GM21528 (cell line): ENCODE measurements at regions not wholly inside any gene's neighbourhood (a gene's known extent, or its start where the extent isn't known, plus 50 kb on each side); places are given as distances from the start of the nearest gene placed in this dataset.

ENCODE experiments used
- ATAC-seq: cut with Tn5 transposase; IDR thresholded peaks from one replicate; pipeline ENCODE4 v1.9.1; 2021; ENCODE audit warnings: mild to moderate bottlenecking, moderate library complexity; ENCODE audit not compliant: unreplicated experiment, low FRiP score

DNA sequence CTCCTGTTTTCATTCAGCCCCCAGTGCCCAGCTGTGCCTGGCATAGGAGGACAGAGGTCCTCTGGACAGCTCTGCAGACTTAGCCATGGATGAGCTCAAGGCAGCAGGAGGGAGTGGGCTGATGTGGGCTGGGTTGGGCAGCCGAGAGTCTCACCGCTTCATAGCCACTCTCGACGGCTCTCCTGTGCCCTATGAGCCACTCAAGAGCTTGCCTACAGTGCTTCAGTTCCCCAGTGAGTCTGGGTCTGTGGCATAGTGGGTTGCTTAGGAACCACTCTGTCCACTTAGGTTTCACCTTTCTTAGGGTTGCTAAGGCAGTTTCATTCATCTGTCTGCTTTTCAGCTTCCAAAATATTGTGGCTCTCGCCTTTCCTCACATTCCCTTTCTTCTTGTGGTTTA is 296.8 kb downstream of the ICE1 start:
- no peak for ATAC-seq

GRCh38 chr5:5716665-5717064 is 294.2 kb downstream of the ICE1 start:
- ATAC-seq: no peak

DNA sequence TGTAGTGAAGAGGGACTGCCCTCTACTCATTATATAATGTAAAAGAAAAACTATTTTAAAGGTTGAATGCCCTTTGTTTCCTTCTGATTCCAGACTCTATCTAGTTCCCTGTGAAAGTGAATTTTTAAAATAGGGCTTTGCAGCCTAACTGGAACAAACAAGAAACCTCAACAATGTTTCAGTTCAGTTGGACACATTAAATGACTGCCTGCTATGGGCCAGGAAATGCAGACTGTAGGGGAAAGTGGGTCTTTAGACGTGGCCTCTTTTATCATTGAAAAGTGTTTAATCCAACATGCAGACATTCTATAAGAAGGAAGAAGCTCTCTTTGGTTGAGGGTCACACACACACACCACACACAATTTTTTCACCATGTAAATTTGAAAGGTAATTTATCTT is 289.1 kb downstream of the ICE1 start:
- no peak for ATAC-seq

GRCh38 chr5:5711112-5711511 is 288.6 kb downstream of the ICE1 start:
- ATAC-seq: no peak

DNA sequence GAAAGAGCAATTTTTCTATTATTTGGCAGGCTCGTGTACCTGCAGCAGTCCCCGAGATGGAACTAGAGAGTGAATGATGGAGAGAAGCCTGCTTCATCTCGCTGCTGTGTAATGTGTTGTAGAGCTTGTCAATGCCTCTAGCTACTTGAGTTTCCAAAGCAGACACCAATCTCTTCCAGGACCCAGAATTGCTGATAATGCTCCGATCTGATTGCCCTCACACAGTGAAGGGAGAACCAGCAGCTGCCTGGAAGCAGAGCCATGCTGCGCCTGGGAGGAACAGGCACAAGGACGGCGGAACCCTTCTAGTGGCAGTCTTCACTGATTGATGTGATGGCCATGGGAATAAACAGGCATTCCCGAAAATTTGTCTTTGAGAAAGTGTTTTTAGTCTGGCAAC is 288.0 kb downstream of the ICE1 start:
- ATAC-seq: no peak

DNA sequence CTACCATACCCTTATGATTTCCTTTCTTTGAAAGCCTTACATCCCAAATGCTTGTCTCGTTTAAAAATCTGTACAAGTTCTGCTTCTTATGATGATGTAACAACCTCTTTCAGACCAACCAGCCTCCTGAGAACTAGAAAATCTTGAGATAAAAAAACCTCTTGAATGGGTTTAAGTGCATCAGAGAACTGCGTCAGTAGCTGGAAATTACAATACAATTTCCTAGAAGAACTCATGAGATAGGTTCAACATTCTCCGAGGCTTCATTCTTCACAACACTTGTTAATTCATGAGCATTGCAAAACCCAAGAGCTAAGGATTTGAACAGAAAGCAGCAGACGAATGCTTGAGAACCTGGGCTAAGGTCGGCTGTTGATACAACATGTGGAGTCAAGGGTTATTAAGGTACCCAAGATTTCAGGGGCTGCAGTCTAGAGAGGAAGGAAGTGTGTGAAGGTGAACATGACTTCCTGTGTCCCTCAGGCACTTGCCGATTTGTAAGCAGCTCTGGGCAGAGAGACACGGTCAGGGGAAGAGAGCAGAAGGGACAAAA is 286.0 kb downstream of the ICE1 start:
- no peak for ATAC-seq

DNA sequence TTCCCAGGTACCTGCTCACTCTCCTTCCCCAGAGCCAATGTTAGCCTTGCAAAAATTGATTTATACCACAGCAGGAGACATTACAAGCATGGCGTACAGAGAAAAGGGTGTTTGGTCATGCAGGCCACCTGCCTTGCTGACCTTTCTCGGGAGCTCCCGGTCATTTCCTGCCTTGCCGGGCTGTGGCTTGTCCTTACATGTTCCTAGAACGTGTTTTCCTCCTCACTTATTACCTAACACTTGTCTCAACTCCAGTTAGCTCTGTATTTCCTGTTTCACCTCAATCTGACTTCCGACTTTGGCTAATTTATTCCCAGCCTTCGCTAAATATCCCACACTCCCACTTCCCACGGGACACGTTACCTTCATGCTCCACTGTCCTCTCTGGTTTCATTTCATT is 282.5 kb downstream of the ICE1 start:
- no peak for ATAC-seq

- no peak for ATAC-seq
Measured at GRCh38 chr5:5704352-5704751, 281.9 kb downstream of the ICE1 start.

GRCh38 chr5:5702934-5703333 is 280.5 kb downstream of the ICE1 start:
- no peak for ATAC-seq

DNA sequence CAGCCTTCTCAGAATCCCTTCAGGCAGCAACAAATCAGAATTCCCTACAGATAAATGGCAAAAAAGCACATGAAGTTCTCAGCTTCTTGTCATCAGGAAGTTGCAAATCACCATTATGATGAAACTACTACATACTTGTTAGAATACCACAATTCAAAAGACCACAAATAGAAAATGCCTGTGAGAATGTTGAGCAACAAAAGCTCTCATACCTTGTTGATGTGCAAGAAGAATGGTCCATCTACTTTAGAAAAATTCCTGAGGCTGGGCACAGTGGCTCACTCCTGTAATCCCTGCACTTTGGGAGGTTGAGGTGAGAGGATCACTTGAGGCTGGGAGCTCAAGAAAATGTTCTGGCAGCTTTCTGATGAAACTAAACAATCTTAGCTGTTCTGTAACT is 278.1 kb downstream of the ICE1 start:
- no peak for ATAC-seq

DNA sequence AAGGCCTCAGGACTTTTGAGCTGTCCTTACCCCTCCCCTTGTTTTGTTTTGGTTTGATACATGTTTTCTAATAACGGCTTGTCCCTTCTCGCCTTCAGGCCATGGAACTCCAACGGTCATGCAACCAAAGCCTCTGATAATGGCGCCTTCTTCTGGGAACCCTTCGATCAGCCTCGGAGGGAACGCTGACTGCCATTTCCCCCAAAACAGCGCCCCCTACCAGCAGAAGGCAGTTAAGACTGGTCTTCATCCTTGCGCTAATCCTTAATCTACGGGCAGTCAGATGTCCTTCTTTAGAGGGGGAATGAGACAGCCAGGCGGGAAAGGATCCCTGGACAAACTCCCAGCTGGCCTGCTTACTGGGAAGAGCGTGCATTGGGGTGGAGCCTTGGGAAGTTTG is 276.6 kb downstream of the ICE1 start:
- no peak for ATAC-seq

DNA sequence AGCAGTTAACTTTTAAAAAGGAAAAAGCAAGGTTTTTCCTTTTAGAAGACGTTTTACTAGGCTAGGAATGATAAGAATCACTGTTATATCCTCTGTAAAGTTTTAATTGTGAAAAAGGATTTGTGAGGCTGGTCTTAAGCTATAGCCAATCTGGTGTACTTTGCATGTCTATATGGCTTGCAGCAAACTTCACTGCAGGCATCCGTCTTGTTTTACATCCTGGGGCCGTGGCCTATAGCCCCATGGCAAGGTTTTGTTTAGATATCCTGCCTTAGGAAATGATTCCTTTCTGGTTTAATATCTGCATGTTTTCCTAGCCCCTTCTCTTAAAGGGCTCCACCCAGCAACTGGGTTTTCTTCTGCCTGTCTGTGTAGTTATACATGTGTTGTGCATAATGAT is 272.8 kb downstream of the ICE1 start:
- no peak for ATAC-seq

DNA sequence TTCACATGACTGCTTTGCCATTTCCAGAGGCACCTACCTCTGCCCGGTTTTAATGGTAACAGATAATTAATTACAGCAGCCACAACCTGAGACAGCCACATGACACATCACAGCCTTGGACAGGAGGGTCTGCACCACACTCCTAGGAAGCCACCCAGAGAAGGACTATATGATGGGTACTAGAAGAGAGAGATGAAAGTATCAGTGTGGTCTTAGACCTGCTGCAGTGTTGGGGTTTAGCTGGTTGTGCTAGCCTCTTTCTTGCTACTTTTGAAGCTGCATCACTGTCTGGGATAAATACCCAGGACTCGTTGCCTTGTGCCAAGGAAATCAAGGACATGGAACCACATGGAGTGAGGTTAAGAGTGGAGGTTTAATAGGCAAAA is 266.4 kb downstream of the ICE1 start:
- no peak for ATAC-seq

- ATAC-seq: no peak
Measured at GRCh38 chr5:5688194-5688924, 265.9 kb downstream of the ICE1 start.

- ATAC-seq: no peak
Measured at GRCh38 chr5:5687113-5687512, 264.6 kb downstream of the ICE1 start.

DNA sequence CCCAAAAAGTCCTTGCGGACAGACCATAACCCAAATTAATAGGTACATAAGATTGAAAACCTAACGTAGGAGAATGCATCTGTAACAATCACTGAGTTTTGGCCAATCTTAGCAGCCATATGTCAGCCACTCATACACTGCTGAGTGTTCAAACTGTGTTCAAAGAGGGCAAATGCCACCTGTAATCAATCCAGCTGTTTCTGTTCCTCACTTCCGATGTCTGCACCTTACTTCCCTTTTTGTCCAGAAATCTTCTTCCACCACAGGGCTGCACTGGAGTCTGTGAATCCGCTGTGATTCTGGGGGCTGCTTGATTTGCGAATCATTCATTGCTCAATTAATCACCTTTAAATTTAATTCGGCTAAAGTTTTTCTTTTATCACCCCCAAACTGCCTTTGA is 263.9 kb downstream of the ICE1 start:
- no peak for ATAC-seq

GRCh38 chr5:5685737-5686136 is 263.3 kb downstream of the ICE1 start:
- ATAC-seq: no peak

DNA sequence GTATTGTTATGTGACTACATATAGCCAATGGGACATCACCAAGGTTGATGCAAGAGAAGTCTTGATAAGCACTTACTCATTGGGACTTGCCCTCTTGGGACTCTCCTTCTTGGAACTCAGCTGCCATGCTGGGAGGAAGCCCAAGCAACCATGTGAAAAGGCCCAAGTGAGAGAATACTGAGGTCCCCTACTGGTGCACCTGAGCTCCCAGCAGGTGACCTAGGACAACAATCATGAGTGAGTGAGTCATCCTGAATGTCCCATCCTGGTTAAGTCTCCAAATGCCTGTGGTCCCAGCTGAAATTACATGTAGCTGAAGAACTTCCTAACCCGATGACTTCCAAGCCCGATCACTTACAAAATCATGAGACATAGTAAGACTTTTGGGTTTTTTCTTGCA is 260.7 kb downstream of the ICE1 start:
- ATAC-seq: no peak

DNA sequence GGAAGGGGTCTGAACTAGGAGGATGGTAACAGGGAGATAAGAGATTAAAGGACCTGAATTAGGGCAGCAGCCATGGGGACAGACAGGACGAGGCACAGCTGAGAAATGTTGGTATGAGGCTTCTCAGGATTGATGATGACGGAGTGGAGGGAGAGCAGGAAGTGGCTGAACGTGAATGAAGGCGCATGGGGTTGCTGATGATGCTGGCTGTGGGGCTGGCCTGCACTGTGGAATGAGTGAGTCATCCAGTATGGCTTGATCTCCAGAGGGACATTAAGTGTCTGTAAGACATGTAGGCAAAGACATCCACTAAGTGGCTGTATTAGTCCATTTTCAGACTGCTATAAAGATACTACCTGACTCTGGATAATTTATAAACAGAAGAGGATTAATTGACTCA is 256.4 kb downstream of the ICE1 start:
- ATAC-seq: no peak

GRCh38 chr5:5677738-5678137 is 255.3 kb downstream of the ICE1 start:
- ATAC-seq: no peak

- ATAC-seq: no peak
Measured at GRCh38 chr5:5676218-5676617, 253.7 kb downstream of the ICE1 start.

DNA sequence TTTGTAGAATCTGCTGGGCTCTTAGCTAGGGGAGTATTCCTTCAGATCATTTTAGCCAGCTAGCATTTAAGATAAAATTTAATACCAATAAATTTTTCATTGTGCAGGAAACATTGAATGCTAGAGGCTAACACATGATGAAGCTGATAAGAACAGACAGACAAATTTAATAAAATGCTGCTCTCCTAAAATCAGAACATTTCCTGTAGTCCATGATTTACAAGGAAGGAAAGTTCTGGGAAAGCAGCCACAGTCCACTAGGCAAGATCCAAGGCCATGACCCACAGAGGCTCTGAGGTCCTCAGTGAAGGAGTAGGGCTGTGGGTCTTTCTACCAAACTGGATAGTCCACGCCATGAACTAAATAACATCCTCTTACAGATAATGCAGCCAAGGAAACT is 253.0 kb downstream of the ICE1 start:
- no peak for ATAC-seq

- no peak for ATAC-seq
Measured at GRCh38 chr5:5671823-5672222, 249.3 kb downstream of the ICE1 start.
